ENCODE measurements at regions not wholly inside any gene's neighbourhood (a gene's known extent, or its start where the extent isn't known, plus 50 kb on each side); places are given as distances from the start of the nearest gene placed in this dataset.

GRCh38 chr10:28478646-28479045 lies 54.3 kb upstream of the WAC start:
- no peak for TF ChIP-seq POLR2AphosphoS5 (IDR thresholded peaks at IDR 0.05)
- TF ChIP-seq REST (IDR thresholded peaks at IDR 0.05; ENCODE audit: borderline replicate concordance), result no peak
- no peak for TF ChIP-seq CTCF (IDR thresholded peaks at IDR 0.05; ENCODE audit: poor library complexity, severe bottlenecking)
- TF ChIP-seq RAD21 (conservative IDR thresholded peaks at IDR 0.05), result no peak
- TF ChIP-seq MXI1 (conservative IDR thresholded peaks at IDR 0.05; ENCODE audit: poor library complexity, severe bottlenecking), result no peak
- no peak for TF ChIP-seq TAF1 (IDR thresholded peaks at IDR 0.05; ENCODE audit: low read depth)
